ENCODE measurements at regions not wholly inside any gene's neighbourhood (a gene's known extent, or its start where the extent isn't known, plus 50 kb on each side); places are given as distances from the start of the nearest gene placed in this dataset.

GRCh38 chr15:98405013-98405412 is 243.3 kb upstream of the IGF1R start:
- TF ChIP-seq CTCF (IDR thresholded peaks at IDR 0.05 in 8 of 11, conservative IDR thresholded peaks at IDR 0.05 in 3 of 11) (no peak), POLR2AphosphoS5 (IDR thresholded peaks at IDR 0.05) (no peak), POLR2A (IDR thresholded peaks at IDR 0.05) (no peak)

All from spleen (tissue), 7 donors.